ENCODE measurements at regions not wholly inside any gene's neighbourhood (a gene's known extent, or its start where the extent isn't known, plus 50 kb on each side); places are given as distances from the start of the nearest gene placed in this dataset.

DNA sequence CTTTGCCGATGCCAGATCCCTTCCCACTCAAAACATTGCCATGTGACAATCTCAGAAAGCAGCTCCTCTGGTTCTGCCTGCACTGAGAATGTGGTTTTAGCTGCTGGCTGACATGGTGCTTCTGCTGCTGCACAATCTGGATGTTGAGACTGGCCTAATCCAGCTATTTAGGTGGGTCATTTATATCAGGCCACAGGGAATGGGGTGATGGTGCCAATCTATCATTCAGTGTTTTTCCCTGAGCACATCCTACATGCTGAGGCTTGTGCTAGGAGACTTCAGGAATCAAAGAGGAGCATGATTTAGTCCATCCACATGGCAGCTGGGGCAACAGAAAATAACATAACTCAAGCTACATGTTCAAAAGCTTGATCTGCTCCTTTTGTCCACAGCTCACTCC is 144.7 kb downstream of the CYRIA start:
- Mint-ChIP-seq H3K4me1 (ENCODE audit: low read depth, unreplicated experiment) (peaks cover 3% of the 10 kb centered on the region), H3K36me3 (ENCODE audit: unreplicated experiment) (no peaks in the 10 kb centered on the region), H3K27ac (ENCODE audit: unreplicated experiment) (no peak overlapping the region), H3K27me3 (ENCODE audit: unreplicated experiment) (peaks cover 1% of the 10 kb centered on the region), H3K4me3 (ENCODE audit: unreplicated experiment) (no peak overlapping the region), H3K9me3 (ENCODE audit: unreplicated experiment) (peaks cover under 1% of the 10 kb centered on the region)
- TF ChIP-seq, protein P1, sequence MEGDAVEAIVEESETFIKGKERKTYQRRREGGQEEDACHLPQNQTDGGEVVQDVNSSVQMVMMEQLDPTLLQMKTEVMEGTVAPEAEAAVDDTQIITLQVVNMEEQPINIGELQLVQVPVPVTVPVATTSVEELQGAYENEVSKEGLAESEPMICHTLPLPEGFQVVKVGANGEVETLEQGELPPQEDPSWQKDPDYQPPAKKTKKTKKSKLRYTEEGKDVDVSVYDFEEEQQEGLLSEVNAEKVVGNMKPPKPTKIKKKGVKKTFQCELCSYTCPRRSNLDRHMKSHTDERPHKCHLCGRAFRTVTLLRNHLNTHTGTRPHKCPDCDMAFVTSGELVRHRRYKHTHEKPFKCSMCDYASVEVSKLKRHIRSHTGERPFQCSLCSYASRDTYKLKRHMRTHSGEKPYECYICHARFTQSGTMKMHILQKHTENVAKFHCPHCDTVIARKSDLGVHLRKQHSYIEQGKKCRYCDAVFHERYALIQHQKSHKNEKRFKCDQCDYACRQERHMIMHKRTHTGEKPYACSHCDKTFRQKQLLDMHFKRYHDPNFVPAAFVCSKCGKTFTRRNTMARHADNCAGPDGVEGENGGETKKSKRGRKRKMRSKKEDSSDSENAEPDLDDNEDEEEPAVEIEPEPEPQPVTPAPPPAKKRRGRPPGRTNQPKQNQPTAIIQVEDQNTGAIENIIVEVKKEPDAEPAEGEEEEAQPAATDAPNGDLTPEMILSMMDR (IDR thresholded peaks at IDR 0.05; ENCODE audit: partially characterized antibody, unreplicated experiment): no peak
- DNase-seq: no peak

DNA sequence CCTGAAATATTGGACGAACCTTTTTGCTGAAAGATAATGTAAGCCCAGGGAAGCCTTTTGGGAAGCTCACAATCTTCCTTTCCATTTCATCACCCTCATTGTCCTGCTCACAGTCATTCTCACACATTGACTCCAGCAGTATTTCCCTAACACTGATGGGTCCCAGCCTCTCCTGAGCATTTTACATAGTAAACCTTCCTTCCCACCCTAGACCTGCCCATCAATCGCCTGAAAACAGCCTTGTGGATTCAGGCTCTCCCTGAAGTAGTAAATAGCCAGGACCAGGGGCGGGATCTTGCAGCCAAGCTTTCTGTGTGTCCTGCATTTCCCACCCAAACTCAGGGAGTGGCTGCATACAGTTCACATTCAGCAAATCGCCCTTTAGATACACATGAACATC is 149.9 kb downstream of the CYRIA start:
- H3K27me3 Mint-ChIP-seq (ENCODE audit: unreplicated experiment): no peaks in the 10 kb centered on the region
- no peak for DNase-seq
- no peak overlapping the region for H3K4me3 Mint-ChIP-seq (ENCODE audit: unreplicated experiment)
- H3K9me3 Mint-ChIP-seq (ENCODE audit: unreplicated experiment): peaks cover 4% of the 10 kb centered on the region
- TF ChIP-seq, protein P1 (IDR thresholded peaks at IDR 0.05; ENCODE audit: partially characterized antibody, unreplicated experiment): no peak
- H3K4me1 Mint-ChIP-seq (ENCODE audit: low read depth, unreplicated experiment): peaks cover 14% of the 10 kb centered on the region
- no peaks in the 10 kb centered on the region for H3K36me3 Mint-ChIP-seq (ENCODE audit: unreplicated experiment)
- H3K27ac Mint-ChIP-seq (ENCODE audit: unreplicated experiment): no peak overlapping the region

DNA sequence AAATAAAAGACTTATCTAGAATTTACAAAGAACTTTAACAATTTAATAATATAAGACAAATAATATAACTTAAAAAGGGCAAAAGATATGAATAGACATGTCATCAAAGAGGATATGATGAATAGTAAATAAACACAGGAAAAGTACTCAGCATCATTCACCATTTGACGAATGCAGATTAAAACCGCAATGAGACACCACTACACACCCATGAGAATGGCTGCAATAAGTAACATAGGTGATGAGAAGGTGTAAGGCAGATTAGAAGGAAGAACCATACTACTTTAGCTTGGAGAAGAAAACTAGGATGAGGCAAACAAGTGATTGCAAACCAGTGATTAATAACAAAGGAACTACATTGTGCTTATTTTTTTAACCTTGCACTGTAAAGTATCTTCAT is 152.0 kb downstream of the CYRIA start:
- no peaks in the 10 kb centered on the region for H3K36me3 Mint-ChIP-seq (ENCODE audit: unreplicated experiment)
- H3K27ac Mint-ChIP-seq (ENCODE audit: unreplicated experiment): no peak overlapping the region
- TF ChIP-seq, protein P1 (IDR thresholded peaks at IDR 0.05; ENCODE audit: partially characterized antibody, unreplicated experiment): no peak
- H3K9me3 Mint-ChIP-seq (ENCODE audit: unreplicated experiment): peaks cover 4% of the 10 kb centered on the region
- H3K4me3 Mint-ChIP-seq (ENCODE audit: unreplicated experiment): no peak overlapping the region
- peaks cover 14% of the 10 kb centered on the region for H3K4me1 Mint-ChIP-seq (ENCODE audit: low read depth, unreplicated experiment)
- no peak for DNase-seq
- H3K27me3 Mint-ChIP-seq (ENCODE audit: unreplicated experiment): peaks cover 2% of the 10 kb centered on the region

DNA sequence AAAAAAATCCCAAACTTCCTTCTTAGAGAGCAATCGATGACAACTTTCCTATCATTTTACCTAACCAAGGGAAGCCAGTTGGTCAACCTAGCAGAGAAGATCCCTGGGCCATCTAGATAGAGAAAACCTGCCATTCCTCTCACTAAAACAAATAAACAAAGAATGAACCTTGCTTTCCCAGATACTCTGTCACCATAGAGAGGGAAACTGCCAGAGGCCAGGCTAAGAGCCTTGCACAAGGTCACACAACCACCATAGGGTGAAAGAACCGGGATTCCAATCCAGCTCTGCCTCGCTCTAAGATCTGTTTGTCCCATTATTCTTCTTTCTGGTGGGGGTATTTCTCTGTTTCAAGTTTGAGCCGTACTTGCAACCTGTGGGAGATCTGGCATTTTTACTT is 154.6 kb downstream of the CYRIA start:
- H3K4me1 Mint-ChIP-seq (ENCODE audit: low read depth, unreplicated experiment): peaks cover 24% of the 10 kb centered on the region
- peaks cover 2% of the 10 kb centered on the region for H3K27me3 Mint-ChIP-seq (ENCODE audit: unreplicated experiment)
- H3K4me3 Mint-ChIP-seq (ENCODE audit: unreplicated experiment): no peak overlapping the region
- TF ChIP-seq, protein P1 (IDR thresholded peaks at IDR 0.05; ENCODE audit: partially characterized antibody, unreplicated experiment): no peak
- no peaks in the 10 kb centered on the region for H3K36me3 Mint-ChIP-seq (ENCODE audit: unreplicated experiment)
- no peak for DNase-seq
- H3K27ac Mint-ChIP-seq (ENCODE audit: unreplicated experiment): no peak overlapping the region
- H3K9me3 Mint-ChIP-seq (ENCODE audit: unreplicated experiment): peaks cover 4% of the 10 kb centered on the region

DNA sequence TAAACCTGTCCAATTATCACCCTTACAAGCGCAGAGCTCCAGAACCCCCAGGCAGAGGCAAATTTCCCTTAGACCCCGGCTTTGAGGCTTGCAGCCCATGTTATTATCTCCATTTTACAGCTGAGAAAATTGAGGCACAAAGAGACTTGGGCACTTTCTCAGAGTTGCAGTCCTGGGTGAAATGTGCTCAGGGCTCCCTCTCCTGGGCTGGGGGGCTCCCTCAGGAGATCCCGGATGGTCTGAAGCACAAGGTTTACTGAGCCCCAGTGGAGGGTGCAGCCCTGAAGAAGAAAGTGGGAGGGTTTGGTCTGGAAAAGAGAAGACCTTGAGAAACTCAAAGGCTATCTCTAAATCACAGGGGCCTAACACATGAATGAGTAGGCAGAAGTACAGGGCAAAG is 156.6 kb downstream of the CYRIA start:
- DNase-seq: no peak
- H3K4me3 Mint-ChIP-seq (ENCODE audit: unreplicated experiment): peak overlapping the region; percentile 52
- no peaks in the 10 kb centered on the region for H3K9me3 Mint-ChIP-seq (ENCODE audit: unreplicated experiment)
- H3K27ac Mint-ChIP-seq (ENCODE audit: unreplicated experiment): no peak overlapping the region
- TF ChIP-seq, protein P1 (IDR thresholded peaks at IDR 0.05; ENCODE audit: partially characterized antibody, unreplicated experiment): no peak
- H3K27me3 Mint-ChIP-seq (ENCODE audit: unreplicated experiment): peaks cover 2% of the 10 kb centered on the region
- no peaks in the 10 kb centered on the region for H3K36me3 Mint-ChIP-seq (ENCODE audit: unreplicated experiment)
- H3K4me1 Mint-ChIP-seq (ENCODE audit: low read depth, unreplicated experiment): peaks cover 24% of the 10 kb centered on the region
